ENCODE measurements at regions not wholly inside any gene's neighbourhood (a gene's known extent, or its start where the extent isn't known, plus 50 kb on each side); places are given as distances from the start of the nearest gene placed in this dataset.

DNA sequence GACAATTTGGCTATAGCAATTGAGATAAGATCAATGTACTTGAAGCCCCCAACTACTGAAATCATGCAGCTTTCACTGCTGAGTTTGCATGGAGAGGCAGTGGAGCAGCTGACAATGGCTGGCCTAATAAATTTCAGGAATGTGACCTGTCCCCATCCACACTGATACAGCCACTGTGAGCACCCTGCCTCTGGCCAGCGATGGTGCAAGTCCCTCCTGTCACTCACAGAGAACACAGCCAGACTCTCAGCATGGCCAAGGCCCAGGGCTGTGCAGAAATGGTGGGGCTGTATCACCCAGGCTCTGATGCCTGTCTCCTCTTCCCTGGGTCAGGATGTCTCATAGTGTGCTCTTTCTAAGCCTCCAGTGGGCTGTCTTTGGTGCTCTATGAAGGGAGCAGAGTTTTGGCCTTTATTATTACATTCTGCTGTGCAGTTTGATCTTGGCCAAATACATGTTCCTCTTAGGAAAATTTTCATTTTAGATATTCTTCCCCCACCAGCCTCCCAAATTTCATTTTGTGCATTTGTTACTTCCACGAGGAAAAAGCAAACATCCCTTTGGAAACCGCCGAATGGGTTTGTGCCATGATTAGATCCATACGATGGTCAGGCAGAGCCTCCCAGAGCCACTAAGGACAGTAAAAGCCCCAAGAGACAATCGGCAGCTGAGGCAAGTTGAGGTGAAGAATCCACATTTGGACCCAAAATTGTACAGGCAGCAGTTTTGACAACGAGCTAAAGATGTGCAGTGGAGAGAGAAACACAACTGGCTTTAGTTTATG, 85.1 kb upstream of the WSCD2 start:
- Histone ChIP-seq H2AFZ (no peak overlapping the region), H3K79me2 (ENCODE audit: insufficient read depth) (no peaks in the 10 kb centered on the region), H3K27me3 (replicated peaks; ENCODE audit: insufficient read depth) (no peaks in the 10 kb centered on the region), H3K9me3 (ENCODE audit: low read depth) (no peaks in the 10 kb centered on the region), H3K9ac (no peak overlapping the region), H3K4me1 (ENCODE audit: insufficient read depth) (no peaks in the 10 kb centered on the region), H3K9me2 (ENCODE audit: insufficient read depth) (no peaks in the 10 kb centered on the region), H3K4me2 (ENCODE audit: unreplicated experiment) (no peak overlapping the region), H4K20me1 (ENCODE audit: insufficient read depth) (no peaks in the 10 kb centered on the region), H3K27ac (no peak overlapping the region), H3K4me3 (no peak overlapping the region), H3K36me3 (ENCODE audit: low read depth) (no peaks in the 10 kb centered on the region), H3F3A (ENCODE audit: insufficient read depth) (no peaks in the 10 kb centered on the region)
- no peak for DNase-seq
- in situ Hi-C loops (cut with MboI) = no loop called here
- 15 to 16% methylated on average over 7 of the region's 7 CpGs for WGBS, 2 experiments (ENCODE audit: low coverage in 1 of 2, low lambda C conversion rate in 2 of 2, missing lambda C conversion rate in 2 of 2)
- TF ChIP-seq EZH2 (IDR thresholded peaks at IDR 0.05; ENCODE audit: insufficient read depth, poor library complexity, severe bottlenecking) (no peak), EZH2phosphoT487 (IDR thresholded peaks at IDR 0.05; ENCODE audit: insufficient read depth, low read depth) (no peak)

- H3K9ac ChIP-seq = no peak overlapping the region
- H3K4me1 ChIP-seq (ENCODE audit: insufficient read depth) = no peaks in the 10 kb centered on the region
- H2AFZ ChIP-seq = no peak overlapping the region
- TF ChIP-seq EZH2phosphoT487 (IDR thresholded peaks at IDR 0.05; ENCODE audit: insufficient read depth, low read depth) (no peak), EZH2 (IDR thresholded peaks at IDR 0.05; ENCODE audit: insufficient read depth, poor library complexity, severe bottlenecking) (no peak)
- H3K36me3 ChIP-seq (ENCODE audit: low read depth) = no peaks in the 10 kb centered on the region
- no peaks in the 10 kb centered on the region for H3K9me3 ChIP-seq (ENCODE audit: low read depth)
- H3K4me2 ChIP-seq (ENCODE audit: unreplicated experiment) = no peak overlapping the region
- DNase-seq = no peak
- no peaks in the 10 kb centered on the region for H3F3A ChIP-seq (ENCODE audit: insufficient read depth)
- H3K27me3 ChIP-seq (replicated peaks; ENCODE audit: insufficient read depth) = no peaks in the 10 kb centered on the region
- no peak overlapping the region for H3K4me3 ChIP-seq
- H3K79me2 ChIP-seq (ENCODE audit: insufficient read depth) = no peaks in the 10 kb centered on the region
- H3K27ac ChIP-seq = no peak overlapping the region
- in situ Hi-C loops (cut with MboI) = no loop called here
- H3K9me2 ChIP-seq (ENCODE audit: insufficient read depth) = no peaks in the 10 kb centered on the region
- no peaks in the 10 kb centered on the region for H4K20me1 ChIP-seq (ENCODE audit: insufficient read depth)
- 67 to 68% methylated on average over 10 of the region's 10 CpGs for WGBS, 2 experiments (ENCODE audit: low coverage in 1 of 2, low lambda C conversion rate in 2 of 2, missing lambda C conversion rate in 2 of 2)
Observed at GRCh38 chr12:108046135-108046534, 83.0 kb upstream of the WSCD2 start.

- no peak overlapping the region for H3K27ac ChIP-seq
- H3K9me3 ChIP-seq (ENCODE audit: low read depth) = no peaks in the 10 kb centered on the region
- H2AFZ ChIP-seq = peak overlapping the region; percentile 40; the same call in 1 of the 2 replicates
- in situ Hi-C loops (cut with MboI) = no loop called here
- H3K9me2 ChIP-seq (ENCODE audit: insufficient read depth) = no peaks in the 10 kb centered on the region
- 8 to 9% methylated on average over 12 of the region's 12 CpGs for WGBS, 2 experiments (ENCODE audit: low coverage in 1 of 2, low lambda C conversion rate in 2 of 2, missing lambda C conversion rate in 2 of 2)
- peak; percentile 7 for DNase-seq
- H4K20me1 ChIP-seq (ENCODE audit: insufficient read depth) = no peaks in the 10 kb centered on the region
- peak overlapping the region; percentile 19; the same call in 1 of the 2 replicates for H3K4me3 ChIP-seq
- no peaks in the 10 kb centered on the region for H3K4me1 ChIP-seq (ENCODE audit: insufficient read depth)
- TF ChIP-seq EZH2 (IDR thresholded peaks at IDR 0.05; ENCODE audit: insufficient read depth, poor library complexity, severe bottlenecking) (no peak), EZH2phosphoT487 (IDR thresholded peaks at IDR 0.05; ENCODE audit: insufficient read depth, low read depth) (no peak)
- H3K79me2 ChIP-seq (ENCODE audit: insufficient read depth) = no peaks in the 10 kb centered on the region
- H3K36me3 ChIP-seq (ENCODE audit: low read depth) = no peaks in the 10 kb centered on the region
- no peaks in the 10 kb centered on the region for H3K27me3 ChIP-seq (replicated peaks; ENCODE audit: insufficient read depth)
- H3K4me2 ChIP-seq (ENCODE audit: unreplicated experiment) = peak overlapping the region; percentile 1
- H3F3A ChIP-seq (ENCODE audit: insufficient read depth) = no peaks in the 10 kb centered on the region
- no peak overlapping the region for H3K9ac ChIP-seq
Observed at GRCh38 chr12:108046650-108047049, 82.4 kb upstream of the WSCD2 start.

DNA sequence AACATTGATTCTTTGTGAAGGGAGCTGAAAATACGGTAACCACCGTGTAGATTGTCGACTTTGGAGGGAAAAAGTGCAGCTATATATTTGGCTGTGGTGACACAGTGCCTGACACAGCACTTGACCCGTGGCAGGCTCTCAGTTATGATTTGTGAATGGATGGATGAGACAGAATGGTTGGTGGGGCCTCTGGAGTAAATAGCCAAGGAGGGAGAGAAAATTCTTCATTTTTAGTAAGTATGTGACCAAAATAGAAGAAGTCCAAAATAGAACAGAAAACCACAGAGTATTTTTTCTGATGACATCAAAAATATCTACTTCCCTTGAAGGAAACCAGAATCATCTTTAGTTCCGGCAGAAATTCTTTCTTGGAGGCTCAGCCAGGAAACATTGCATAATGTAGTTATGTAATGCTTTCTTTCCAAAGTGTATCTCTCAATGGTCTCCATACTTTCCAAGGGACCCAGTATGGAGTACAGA, 82.0 kb upstream of the WSCD2 start:
- DNase-seq = peak; percentile 24
- Histone ChIP-seq H3K9me3 (ENCODE audit: low read depth) (no peaks in the 10 kb centered on the region), H3F3A (ENCODE audit: insufficient read depth) (no peaks in the 10 kb centered on the region), H3K4me1 (ENCODE audit: insufficient read depth) (no peaks in the 10 kb centered on the region), H3K27me3 (replicated peaks; ENCODE audit: insufficient read depth) (no peaks in the 10 kb centered on the region), H3K27ac (no peak overlapping the region), H3K4me3 (peak overlapping the region; percentile 19; the same call in 1 of the 2 replicates), H2AFZ (peak overlapping the region; percentile 40; the same call in 1 of the 2 replicates), H3K9me2 (ENCODE audit: insufficient read depth) (no peaks in the 10 kb centered on the region), H3K36me3 (ENCODE audit: low read depth) (no peaks in the 10 kb centered on the region), H3K4me2 (ENCODE audit: unreplicated experiment) (peak overlapping the region; percentile 1), H3K79me2 (ENCODE audit: insufficient read depth) (no peaks in the 10 kb centered on the region), H3K9ac (no peak overlapping the region), H4K20me1 (ENCODE audit: insufficient read depth) (no peaks in the 10 kb centered on the region)
- 0 to 1% methylated on average over 5 of the region's 5 CpGs for WGBS, 2 experiments (ENCODE audit: low coverage in 1 of 2, low lambda C conversion rate in 2 of 2, missing lambda C conversion rate in 2 of 2)
- in situ Hi-C loops (cut with MboI) = no loop called here
- TF ChIP-seq EZH2phosphoT487 (IDR thresholded peaks at IDR 0.05; ENCODE audit: insufficient read depth, low read depth) (no peak), EZH2 (IDR thresholded peaks at IDR 0.05; ENCODE audit: insufficient read depth, poor library complexity, severe bottlenecking) (no peak)

All from GM23248 (cell line).